A673 (cell line): ENCODE measurements at regions not wholly inside any gene's neighbourhood (a gene's known extent, or its start where the extent isn't known, plus 50 kb on each side); places are given as distances from the start of the nearest gene placed in this dataset.

Experiments
- EZH2 ChIP-seq: fragments of 200-600 bp; sonication (generic); IDR thresholded peaks from 2 replicates; pipeline ENCODE4 v1.6.1; 2017; ENCODE audit warnings: borderline replicate concordance, low read depth, mild to moderate bottlenecking, mixed read lengths, antibody characterized with exemption, low read length; ENCODE audit not compliant: poor library complexity, severe bottlenecking
- TF ChIP-seq, protein P1 (sequence below): fragments of 300-800, 200-600 bp; sonication (generic); conservative IDR thresholded peaks from 2 replicates; pipeline ENCODE4 v1.5.1; 2017; ENCODE audit warnings: low read depth, mild to moderate bottlenecking, antibody characterized with exemption, low read length, moderate library complexity, mixed read lengths

DNA sequence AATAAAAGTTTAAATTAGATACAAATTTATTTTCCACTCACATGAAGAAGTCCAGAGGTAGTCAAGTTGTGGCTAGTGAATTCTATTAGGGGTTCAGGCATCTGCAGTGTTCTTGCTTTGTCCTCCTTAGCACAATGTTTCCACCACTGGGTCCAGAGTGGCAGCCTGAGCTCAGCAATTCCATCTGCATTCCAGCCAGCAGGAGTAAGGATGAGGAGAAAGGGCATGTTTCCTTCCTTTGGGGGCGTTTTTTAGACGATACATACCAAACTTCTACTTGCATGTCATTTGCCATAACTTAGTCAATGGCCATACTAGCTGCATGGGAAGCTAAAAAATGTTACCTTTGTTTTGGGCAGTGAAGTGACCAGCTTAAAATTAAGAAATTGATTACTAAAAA lies 98.5 kb upstream of the VANGL1 start:
- TF ChIP-seq, protein P1, sequence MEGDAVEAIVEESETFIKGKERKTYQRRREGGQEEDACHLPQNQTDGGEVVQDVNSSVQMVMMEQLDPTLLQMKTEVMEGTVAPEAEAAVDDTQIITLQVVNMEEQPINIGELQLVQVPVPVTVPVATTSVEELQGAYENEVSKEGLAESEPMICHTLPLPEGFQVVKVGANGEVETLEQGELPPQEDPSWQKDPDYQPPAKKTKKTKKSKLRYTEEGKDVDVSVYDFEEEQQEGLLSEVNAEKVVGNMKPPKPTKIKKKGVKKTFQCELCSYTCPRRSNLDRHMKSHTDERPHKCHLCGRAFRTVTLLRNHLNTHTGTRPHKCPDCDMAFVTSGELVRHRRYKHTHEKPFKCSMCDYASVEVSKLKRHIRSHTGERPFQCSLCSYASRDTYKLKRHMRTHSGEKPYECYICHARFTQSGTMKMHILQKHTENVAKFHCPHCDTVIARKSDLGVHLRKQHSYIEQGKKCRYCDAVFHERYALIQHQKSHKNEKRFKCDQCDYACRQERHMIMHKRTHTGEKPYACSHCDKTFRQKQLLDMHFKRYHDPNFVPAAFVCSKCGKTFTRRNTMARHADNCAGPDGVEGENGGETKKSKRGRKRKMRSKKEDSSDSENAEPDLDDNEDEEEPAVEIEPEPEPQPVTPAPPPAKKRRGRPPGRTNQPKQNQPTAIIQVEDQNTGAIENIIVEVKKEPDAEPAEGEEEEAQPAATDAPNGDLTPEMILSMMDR: no peak
- no peak for TF ChIP-seq EZH2
